GM06990 (cell line): ENCODE measurements at regions not wholly inside any gene's neighbourhood (a gene's known extent, or its start where the extent isn't known, plus 50 kb on each side); places are given as distances from the start of the nearest gene placed in this dataset.
A peak's percentile ranks its signal among the peaks of the same experiment; 100 is the strongest.

ENCODE experiments used
- DNase-seq: peaks from one replicate; pipeline ENCODE4 v3.0.0-alpha.2; 2011; ENCODE audit not compliant: insufficient read length; ENCODE audit errors: extremely low read depth
- H3K27me3 ChIP-seq: replicated peaks from 2 replicates; pipeline ENCODE4 v1.6.0; 2011; ENCODE audit warnings: low read length; ENCODE audit not compliant: control insufficient read depth, insufficient read depth
- H3K36me3 ChIP-seq: 2 replicates; pipeline ENCODE4 v1.5.1; 2011; ENCODE audit warnings: low read length; ENCODE audit not compliant: control insufficient read depth, insufficient read depth
- H3K4me3 ChIP-seq: replicated peaks from 2 replicates; pipeline ENCODE4 v1.5.1; 2011; ENCODE audit warnings: low read depth, mild to moderate bottlenecking, control low read depth, low read length
- TF ChIP-seq, protein P1 (sequence below): IDR thresholded peaks from 2 replicates; pipeline ENCODE4 v1.5.1; 2011; ENCODE audit warnings: low read length, control low read depth, mild to moderate bottlenecking, inconsistent platforms; ENCODE audit not compliant: insufficient read depth, poor library complexity, severe bottlenecking

DNA sequence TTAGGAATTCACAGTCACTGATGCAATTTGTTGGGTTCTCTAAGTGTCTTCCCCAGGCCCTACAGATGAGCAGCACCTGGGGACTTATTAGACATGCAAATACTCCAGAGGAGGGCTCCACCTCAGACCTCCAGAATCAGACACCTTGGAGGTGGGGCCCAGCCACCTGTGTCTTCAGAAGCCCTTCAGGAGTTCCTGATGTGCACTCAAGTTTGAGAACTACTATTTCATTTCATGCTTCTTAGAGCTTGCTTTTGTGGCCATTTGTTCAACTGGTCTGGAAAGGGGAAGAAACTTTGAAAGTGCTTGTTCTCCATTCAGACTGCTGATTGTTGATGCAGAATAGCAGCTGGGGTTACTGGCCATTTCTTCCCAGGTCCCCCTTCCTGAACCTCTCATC lies 472.0 kb downstream of the COG6 start:
- H3K36me3 ChIP-seq = no peaks in the 10 kb centered on the region
- TF ChIP-seq, protein P1, sequence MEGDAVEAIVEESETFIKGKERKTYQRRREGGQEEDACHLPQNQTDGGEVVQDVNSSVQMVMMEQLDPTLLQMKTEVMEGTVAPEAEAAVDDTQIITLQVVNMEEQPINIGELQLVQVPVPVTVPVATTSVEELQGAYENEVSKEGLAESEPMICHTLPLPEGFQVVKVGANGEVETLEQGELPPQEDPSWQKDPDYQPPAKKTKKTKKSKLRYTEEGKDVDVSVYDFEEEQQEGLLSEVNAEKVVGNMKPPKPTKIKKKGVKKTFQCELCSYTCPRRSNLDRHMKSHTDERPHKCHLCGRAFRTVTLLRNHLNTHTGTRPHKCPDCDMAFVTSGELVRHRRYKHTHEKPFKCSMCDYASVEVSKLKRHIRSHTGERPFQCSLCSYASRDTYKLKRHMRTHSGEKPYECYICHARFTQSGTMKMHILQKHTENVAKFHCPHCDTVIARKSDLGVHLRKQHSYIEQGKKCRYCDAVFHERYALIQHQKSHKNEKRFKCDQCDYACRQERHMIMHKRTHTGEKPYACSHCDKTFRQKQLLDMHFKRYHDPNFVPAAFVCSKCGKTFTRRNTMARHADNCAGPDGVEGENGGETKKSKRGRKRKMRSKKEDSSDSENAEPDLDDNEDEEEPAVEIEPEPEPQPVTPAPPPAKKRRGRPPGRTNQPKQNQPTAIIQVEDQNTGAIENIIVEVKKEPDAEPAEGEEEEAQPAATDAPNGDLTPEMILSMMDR = no peak
- DNase-seq = peak; percentile 18
- H3K4me3 ChIP-seq = no peak overlapping the region
- H3K27me3 ChIP-seq = no peaks in the 10 kb centered on the region

DNA sequence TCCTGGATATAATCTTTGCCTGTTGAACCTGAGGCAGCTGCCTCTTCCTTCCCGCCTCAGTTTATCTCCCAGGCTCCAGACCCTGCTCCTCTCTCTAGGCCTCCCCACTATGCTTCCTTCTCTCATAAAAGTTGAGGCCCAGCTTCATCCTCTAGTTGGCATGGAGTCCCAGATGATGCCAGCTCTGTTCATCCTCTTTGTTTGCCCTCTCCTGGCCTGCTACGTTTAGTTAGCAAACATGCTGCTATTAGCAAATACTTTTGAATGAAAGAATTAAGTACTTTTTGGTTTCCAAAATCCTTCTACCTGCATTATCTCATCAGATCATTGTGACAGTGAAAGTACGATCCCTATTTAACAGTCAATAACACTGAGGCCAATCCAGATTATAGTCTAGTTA lies 472.5 kb downstream of the COG6 start:
- no peak overlapping the region for H3K4me3 ChIP-seq
- TF ChIP-seq, protein P1 = no peak
- DNase-seq = no peak
- no peaks in the 10 kb centered on the region; the same call in 1 of the 2 replicates for H3K27me3 ChIP-seq
- H3K36me3 ChIP-seq = no peaks in the 10 kb centered on the region

DNA sequence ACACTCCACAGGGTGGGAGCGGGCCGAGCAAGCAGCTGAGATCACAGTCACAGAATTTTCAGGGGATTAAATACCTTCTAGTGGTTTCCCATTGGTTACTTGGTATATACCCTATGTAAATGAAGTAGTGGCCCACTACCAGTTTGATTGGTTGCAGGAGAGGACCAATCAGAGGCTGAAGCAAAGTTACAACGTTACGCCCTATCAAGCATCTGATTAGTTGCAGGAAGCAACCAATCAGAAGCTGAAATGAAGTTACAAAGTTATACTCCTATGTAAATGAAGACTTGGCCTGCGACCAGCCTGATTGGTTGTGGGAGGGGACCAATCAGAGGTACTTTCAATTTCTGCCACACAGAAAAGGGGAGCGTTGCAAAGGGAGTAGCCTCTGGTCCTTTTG lies 474.0 kb downstream of the COG6 start:
- DNase-seq = no peak
- Histone ChIP-seq H3K27me3 (no peaks in the 10 kb centered on the region; the same call in 1 of the 2 replicates), H3K4me3 (no peak overlapping the region), H3K36me3 (no peaks in the 10 kb centered on the region)
- TF ChIP-seq, protein P1 = no peak

DNA sequence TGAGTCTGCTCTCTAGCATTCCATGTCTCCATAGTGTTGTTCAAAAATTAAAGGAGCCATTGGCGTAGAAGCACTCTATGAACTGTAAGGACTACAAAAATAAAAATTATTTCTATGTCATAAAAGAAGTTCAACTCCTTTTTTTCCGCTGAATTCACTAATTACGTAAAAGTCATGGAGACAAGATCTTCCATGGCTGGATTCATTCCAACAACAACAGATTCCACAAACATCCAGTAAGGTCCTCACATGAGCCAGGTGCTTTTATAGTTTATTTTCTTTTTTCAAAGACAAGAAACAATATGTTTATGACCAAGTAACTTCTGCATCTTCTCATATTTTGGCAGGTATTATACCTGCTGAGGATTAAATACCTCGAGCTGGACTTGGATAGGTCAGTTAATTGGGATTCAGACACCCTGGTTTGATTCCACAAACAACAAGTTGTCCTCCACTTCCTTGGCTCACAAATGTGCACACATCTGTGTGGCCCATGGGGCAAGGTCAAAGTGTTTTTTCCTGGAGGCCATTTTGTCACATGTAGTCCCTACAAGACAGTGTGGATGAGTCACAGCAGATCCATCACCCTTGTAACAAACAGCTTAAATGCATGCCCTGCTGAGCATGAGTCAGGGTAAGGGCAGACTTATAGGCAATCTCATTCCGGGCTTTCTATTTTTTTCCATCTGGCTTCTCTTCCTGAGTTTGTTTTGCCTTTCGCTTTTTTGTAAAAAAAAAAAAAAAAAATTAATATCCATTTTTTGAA lies 475.6 kb downstream of the COG6 start:
- Histone ChIP-seq H3K36me3 (no peaks in the 10 kb centered on the region), H3K4me3 (no peak overlapping the region), H3K27me3 (no peaks in the 10 kb centered on the region; the same call in 1 of the 2 replicates)
- TF ChIP-seq, protein P1 = no peak
- DNase-seq = no peak

DNA sequence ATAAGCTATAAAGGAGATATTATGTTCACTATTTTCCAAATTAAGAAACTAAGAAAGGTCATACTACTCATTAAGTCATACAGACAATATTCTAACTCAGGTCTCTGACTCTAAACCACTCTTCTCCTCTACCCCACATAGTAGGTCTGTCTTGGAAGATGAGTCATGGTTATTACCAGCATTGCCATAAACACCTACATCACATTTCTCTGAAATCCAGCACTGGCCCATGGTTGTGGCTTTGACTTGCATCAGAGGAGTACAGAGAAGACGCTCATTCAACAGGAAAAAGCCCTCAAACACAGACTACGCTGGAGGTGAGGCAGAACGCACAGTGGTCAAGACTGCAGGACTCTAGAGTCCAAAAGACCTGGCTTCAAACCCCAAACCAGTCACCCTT lies 476.8 kb downstream of the COG6 start:
- TF ChIP-seq, protein P1 = no peak
- no peak for DNase-seq
- H3K27me3 ChIP-seq = no peaks in the 10 kb centered on the region; the same call in none of the 2 replicates
- no peak overlapping the region for H3K4me3 ChIP-seq
- no peaks in the 10 kb centered on the region for H3K36me3 ChIP-seq
